ENCODE measurements at regions not wholly inside any gene's neighbourhood (a gene's known extent, or its start where the extent isn't known, plus 50 kb on each side); places are given as distances from the start of the nearest gene placed in this dataset.

GRCh38 chr1:214837376-214837775 is 234.4 kb downstream of the CENPF start:
- Histone ChIP-seq H3K9me3 (no peaks in the 10 kb centered on the region), H3K4me1 (no peaks in the 10 kb centered on the region), H3K27ac (no peak overlapping the region), H3K36me3 (replicated peaks in 1 of 2; ENCODE audit: insufficient read depth in 1 of 2, low read depth in 2 of 2) (no peaks in the 10 kb centered on the region), H3K27me3 (no peaks in the 10 kb centered on the region), H3K4me3 (no peak overlapping the region)
- intact Hi-C loops (cut with DNase I), result no loop called here
- WGBS, 2 donors, result 54 to 68% methylated on average over 2 of the region's 2 CpGs
- TF ChIP-seq POLR2A (IDR thresholded peaks at IDR 0.05), result no peak
- DNase-seq (no peak), ATAC-seq (no peak)

GRCh38 chr1:214838351-214838750 is 235.4 kb downstream of the CENPF start:
- intact Hi-C loops (cut with DNase I), result no loop called here
- no peak for ATAC-seq
- Histone ChIP-seq H3K27ac (no peak overlapping the region), H3K9me3 (no peaks in the 10 kb centered on the region), H3K36me3 (replicated peaks in 1 of 2; ENCODE audit: insufficient read depth in 1 of 2, low read depth in 2 of 2) (no peaks in the 10 kb centered on the region), H3K4me1 (no peaks in the 10 kb centered on the region), H3K27me3 (no peaks in the 10 kb centered on the region), H3K4me3 (no peak overlapping the region)
- no peak for DNase-seq
- TF ChIP-seq CTCF (IDR thresholded peaks at IDR 0.05) (no peak), POLR2A (IDR thresholded peaks at IDR 0.05) (no peak)
- WGBS, 2 donors, result 35 to 48% methylated on average over 3 of the region's 3 CpGs

- H3K4me1 ChIP-seq, result no peaks in the 10 kb centered on the region
- no peaks in the 10 kb centered on the region for H3K9me3 ChIP-seq
- H3K36me3 ChIP-seq (replicated peaks in 1 of 2; ENCODE audit: insufficient read depth in 1 of 2, low read depth in 2 of 2), result no peaks in the 10 kb centered on the region
- TF ChIP-seq POLR2A (IDR thresholded peaks at IDR 0.05) (no peak), CTCF (IDR thresholded peaks at IDR 0.05) (no peak)
- H3K4me3 ChIP-seq, result no peak overlapping the region
- WGBS, 2 donors, result 45 to 46% methylated on average over 3 of the region's 3 CpGs
- no peaks in the 10 kb centered on the region for H3K27me3 ChIP-seq
- intact Hi-C loops (cut with DNase I), result no loop called here
- no peak for ATAC-seq
- DNase-seq, result no peak
- no peak overlapping the region for H3K27ac ChIP-seq
Observed at GRCh38 chr1:214840356-214840755, 237.4 kb downstream of the CENPF start.

- intact Hi-C loops (cut with DNase I), result no loop called here
- WGBS, 2 donors, result 58 to 74% methylated on average over 2 of the region's 2 CpGs
- Histone ChIP-seq H3K4me3 (no peak overlapping the region), H3K36me3 (replicated peaks in 1 of 2; ENCODE audit: insufficient read depth in 1 of 2, low read depth in 2 of 2) (no peaks in the 10 kb centered on the region), H3K4me1 (no peaks in the 10 kb centered on the region), H3K27me3 (no peaks in the 10 kb centered on the region), H3K9me3 (no peaks in the 10 kb centered on the region), H3K27ac (no peak overlapping the region)
- DNase-seq (no peak), ATAC-seq (no peak)
- TF ChIP-seq CTCF (IDR thresholded peaks at IDR 0.05), result no peak
- TF ChIP-seq POLR2A (IDR thresholded peaks at IDR 0.05), result no peak
Observed at GRCh38 chr1:214842856-214843255, 239.7 kb upstream of the KCNK2 start.

GRCh38 chr1:214843281-214843680 is 239.3 kb upstream of the KCNK2 start:
- Histone ChIP-seq H3K4me3 (no peak overlapping the region), H3K9me3 (no peaks in the 10 kb centered on the region), H3K27me3 (no peaks in the 10 kb centered on the region), H3K36me3 (replicated peaks in 1 of 2; ENCODE audit: insufficient read depth in 1 of 2, low read depth in 2 of 2) (no peaks in the 10 kb centered on the region), H3K4me1 (no peaks in the 10 kb centered on the region), H3K27ac (no peak overlapping the region)
- intact Hi-C loops (cut with DNase I), result no loop called here
- ATAC-seq (no peak), DNase-seq (no peak)
- TF ChIP-seq POLR2A (IDR thresholded peaks at IDR 0.05) (no peak), CTCF (IDR thresholded peaks at IDR 0.05) (no peak)
